A172 (cell line): ENCODE measurements at regions not wholly inside any gene's neighbourhood (a gene's known extent, or its start where the extent isn't known, plus 50 kb on each side); places are given as distances from the start of the nearest gene placed in this dataset.

Experiments
- DNase-seq: peaks from one replicate; pipeline ENCODE4 v3.0.0-alpha.2; 2015; ENCODE audit warnings: low spot score

- DNase-seq, result no peak
Measured at GRCh38 chr13:109370496-109370895, 415.9 kb downstream of the IRS2 start.

GRCh38 chr13:109369353-109370052, 416.9 kb downstream of the IRS2 start:
- DNase-seq, result no peak

DNA sequence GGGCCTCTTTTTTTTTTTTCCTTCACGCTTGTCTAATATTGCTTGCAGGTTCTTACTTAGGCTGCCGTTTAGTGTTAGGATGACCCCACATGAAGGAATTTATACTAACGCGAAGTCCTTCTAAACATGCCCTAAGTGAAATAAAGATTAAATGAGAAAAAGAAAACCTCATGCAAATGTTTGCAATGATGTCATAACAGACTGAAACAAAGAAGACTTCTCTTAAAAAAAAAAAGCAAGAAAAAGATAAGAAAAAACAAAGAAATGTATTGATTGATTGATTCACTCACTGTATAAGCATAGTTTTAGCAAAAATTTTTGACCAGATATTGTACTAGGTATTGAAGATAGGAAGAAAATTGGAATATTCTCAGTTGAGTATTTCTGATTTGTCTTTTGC, 418.2 kb downstream of the IRS2 start:
- no peak for DNase-seq

DNA sequence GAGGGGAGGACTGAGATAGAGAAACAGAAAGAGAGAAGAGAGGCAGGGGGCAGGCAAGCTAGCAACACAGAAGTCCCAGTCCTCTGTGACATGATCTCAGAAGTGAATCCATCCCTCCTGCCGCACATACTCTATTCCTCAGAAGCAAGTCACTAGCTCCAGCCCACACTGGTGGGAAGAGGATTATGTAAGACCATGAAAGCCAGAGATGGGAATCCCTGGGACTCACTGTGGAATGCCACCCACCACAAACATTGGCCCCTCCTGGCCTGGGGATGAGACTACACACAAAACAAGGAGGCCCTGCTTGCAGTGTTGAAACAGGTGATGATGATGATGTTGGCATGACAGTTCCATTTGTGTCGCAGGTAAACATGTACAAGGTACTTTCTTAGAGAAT, 419.9 kb downstream of the IRS2 start:
- no peak for DNase-seq

DNA sequence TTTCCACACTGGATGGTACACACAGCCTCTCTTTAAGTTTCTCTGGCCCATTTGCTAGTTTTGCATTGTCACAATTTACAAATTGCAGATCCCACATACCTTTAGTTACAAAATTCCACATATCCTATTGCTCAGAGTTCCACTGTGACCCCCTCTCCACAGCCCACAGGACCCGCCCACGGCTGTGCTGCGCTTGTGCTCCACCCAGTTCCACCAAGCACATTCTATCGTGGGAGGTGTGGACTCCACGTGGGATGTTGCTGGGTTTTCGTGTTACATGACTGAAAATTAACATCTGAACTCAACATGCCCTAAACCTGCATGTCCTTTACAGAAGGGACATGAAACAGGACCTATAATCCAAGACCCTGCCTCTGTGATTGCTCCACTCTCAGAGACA, 423.0 kb downstream of the IRS2 start:
- DNase-seq, result no peak

GRCh38 chr13:109362616-109363015, 423.8 kb downstream of the IRS2 start:
- DNase-seq, result no peak

DNA sequence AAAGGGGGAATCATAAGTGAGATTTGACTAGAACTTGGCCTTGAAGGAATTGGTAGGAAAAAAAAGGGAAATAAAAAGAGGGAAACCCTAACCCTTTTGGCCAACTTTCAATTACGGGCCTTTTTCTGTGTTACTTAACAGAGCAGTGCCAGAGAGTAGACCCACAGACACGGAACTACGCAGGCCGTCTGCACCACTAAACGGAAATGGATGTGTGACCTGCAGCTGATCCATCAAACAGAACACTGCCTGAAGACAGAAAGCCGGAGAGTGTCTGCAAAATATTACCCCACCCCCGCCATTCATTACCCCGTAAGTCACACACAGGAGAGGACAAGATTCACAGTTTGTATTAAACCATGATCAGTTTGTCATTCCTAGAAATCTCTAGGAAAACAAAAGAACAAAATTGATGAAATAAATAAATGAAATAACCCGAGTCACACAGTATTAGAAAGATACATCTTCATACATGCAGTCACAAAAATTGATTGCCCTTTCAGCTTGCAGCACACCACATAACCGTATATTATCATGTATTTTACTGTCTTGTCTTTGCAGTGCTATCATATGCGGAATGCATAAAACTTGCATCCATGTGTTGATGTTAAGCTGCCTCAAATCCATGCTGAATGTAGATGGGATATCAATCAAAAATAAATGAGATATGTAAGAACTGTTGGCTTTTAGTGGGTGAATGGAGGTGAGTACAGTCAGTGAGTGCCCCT, 424.7 kb downstream of the IRS2 start:
- no peak for DNase-seq

- DNase-seq, result no peak
Measured at GRCh38 chr13:109357751-109358471, 428.5 kb downstream of the IRS2 start.

DNA sequence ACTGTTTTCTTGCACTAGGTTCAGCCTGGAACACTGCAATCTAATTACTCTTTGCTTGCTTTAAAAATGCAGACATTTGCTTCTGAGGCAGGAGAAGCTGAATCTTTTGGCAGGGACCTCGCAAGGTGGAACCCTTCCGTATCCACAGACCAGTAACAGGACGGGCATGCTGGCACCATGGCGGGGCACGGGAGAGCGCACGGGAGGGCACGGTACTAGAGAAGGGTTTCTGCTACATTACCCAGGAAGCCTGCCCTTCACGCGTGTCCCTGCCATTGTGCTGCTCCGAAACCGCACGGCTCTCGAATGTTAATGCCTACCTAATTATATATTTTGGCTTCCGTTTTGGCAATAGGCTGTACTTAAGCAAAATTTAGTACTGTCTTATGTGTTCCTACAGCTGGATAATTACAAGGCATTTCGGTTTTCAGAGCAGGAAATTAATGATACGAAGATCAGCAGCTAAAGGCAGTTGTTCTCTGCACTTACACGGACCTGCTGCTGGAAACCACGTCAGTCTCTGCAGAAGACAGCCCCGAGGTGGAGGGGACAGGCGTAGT, 430.4 kb downstream of the IRS2 start:
- no peak for DNase-seq

- no peak for DNase-seq
Measured at GRCh38 chr13:109355166-109355565, 431.2 kb downstream of the IRS2 start.

DNA sequence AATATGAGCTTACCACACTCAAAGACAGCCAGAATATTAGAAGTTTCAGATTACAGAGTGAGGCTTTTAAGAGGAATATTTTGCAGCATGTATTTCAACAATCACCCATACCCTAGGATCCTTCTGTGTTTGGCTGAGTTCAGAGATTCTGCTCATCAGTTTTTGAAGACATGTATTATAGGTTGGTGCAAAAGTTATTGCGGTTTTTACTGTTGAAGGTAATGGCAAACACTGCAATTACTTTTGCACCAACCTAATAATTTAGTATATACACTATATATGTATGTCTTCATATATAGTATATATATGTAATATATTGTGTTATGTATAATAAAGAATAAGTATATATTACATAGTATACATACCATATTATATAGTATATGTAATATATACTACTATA, 435.1 kb downstream of the IRS2 start:
- no peak for DNase-seq

DNA sequence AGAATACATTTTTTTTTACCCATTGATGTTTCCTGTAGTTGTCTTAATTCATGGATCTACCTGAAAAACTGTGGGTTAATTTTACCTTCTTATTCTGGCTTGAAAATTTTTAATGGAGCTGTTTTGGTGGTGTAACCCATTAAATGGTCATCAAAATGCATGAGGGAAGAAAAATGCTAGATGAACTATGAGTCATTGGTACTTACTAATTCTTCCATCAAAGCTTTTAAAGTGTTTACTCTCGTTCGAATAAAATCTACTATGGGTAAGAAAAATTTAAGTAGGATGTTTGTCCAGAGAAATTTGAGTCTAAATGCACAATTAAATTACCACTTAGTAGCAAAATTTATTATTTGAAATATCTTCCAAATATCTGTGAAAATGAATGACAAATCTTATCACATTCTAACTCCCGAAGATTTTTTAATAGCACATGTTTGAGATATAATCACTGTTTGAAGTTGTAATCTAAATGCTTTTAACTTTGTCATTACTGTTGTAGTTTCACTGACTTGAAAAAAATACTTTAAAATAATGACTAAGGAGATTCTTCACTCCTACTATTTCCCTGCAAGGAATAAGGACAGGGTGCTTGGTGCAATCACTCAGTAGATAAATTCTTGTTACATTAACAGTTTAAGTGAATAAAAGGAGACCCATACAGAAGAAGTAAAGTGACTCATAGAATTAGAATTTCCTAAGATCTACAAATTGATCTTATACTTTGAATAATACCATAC, 437.7 kb downstream of the IRS2 start:
- peak; percentile 54 for DNase-seq

DNA sequence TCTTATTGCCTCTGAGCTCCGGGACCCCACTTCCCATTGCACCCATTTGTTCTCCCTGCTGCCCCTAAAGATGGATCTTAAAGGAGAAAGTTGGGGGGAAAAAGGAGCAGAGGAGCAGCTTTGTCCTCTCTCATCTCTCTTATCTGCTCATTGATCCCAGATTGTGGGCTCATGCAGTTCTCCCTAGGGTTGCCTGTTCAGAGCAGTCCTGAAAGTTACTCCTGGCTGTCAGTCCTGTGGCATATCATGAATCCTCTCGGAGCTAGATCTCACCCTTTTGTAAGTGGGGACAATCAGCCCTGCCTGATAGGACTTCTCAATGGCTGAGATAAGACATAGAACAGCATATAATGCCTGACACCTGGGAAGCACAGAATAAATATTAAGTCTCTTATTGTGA, 440.3 kb downstream of the IRS2 start:
- no peak for DNase-seq

DNA sequence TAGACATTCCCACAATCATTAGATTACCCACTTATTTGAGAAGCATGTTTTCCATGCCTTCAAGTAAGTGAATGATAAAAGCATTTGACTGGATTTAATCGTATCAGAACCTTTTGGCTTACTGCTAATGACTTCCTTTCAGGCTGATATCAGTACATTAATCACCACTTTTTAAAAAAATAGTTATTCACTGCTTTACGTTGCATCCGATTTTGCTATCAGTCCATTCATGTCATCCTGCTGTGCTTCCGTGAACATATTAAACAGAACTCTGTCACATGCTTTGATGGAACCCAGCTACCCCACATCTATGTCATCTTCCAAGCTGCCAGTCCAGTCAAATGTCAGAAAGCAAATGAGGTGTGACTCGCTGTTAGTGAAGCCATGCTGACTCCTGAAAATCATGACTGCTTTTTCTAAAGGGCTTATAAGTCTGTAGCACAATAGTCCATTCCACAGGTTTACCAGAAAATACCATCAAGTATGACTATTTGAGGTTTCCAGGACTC, 440.9 kb downstream of the IRS2 start:
- DNase-seq, result peak; percentile 46

DNA sequence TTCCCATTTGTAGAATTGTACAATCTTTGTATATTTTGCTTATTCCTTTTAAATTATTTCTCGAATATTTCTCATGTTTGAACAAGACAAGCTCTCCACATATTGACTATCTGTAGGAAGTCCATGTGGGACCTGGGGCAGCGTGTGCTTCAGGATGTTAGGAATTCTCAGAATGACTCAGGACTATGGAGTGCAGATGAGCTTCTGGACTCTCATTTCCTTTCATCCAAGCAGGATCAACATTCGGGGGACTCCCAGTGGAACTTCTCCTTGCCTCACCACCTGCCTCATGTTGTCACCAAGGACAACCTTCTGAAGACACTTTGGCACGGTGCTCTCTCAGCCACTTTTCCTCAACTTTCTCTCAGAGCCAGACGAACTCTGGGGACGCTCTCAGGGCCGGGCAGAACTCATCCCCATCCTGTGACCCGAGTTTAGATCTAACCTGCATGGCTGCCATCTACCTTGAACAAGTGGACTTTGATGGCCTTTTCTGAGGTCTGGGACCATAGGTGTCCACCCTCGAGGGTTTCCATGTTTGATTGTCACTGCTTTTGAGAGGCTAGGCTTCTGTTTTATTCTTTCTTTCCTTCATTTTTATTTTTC, 441.7 kb downstream of the IRS2 start:
- DNase-seq, result peak; percentile 77

- peak; percentile 73 for DNase-seq
Measured at GRCh38 chr13:109336730-109337129, 449.7 kb downstream of the IRS2 start.

DNA sequence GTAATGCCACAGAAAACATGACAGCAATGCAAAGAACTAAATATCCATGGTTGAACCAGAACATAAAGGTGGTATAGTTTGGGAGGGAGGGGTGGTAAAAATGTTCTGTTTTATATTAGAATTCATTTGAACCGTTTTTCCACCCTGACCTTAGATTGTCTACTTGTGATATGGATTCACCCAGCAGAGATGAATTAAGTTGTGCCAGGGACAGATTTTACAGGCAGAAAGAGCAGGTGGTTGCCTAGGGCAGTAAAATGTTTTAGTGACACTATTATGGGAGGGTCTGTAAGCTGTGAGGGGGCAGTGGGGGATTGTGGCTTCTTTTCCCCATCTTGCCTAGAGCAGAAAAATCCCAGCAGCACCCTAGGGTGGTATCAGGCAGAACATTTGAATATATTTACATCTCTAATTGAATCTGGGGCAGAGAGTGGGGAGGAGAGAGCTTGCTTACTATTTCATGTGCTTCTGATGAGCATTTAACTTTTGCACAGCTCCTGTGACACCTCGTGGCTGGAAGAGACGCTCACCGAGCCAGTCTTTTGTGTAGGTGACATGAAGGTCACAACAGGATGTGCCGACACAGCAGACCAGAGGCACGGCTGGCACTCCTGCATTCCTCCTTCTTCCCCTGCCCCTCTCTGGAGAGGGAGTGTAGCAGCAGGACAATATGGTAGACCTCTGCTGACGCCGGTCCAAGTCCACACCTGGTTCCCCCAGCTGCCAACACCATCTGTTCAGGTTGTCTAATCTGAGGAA, 452.3 kb downstream of the IRS2 start:
- DNase-seq, result no peak

GRCh38 chr13:109332506-109333499, 453.6 kb downstream of the IRS2 start:
- DNase-seq, result no peak

- peak; percentile 18 for DNase-seq
Measured at GRCh38 chr13:109331898-109332297, 454.5 kb downstream of the IRS2 start.
